ENCODE measurements at regions not wholly inside any gene's neighbourhood (a gene's known extent, or its start where the extent isn't known, plus 50 kb on each side); places are given as distances from the start of the nearest gene placed in this dataset.

GRCh38 chr18:65336411-65336810 lies 414.4 kb upstream of the CDH7 start:
- no peak for TF ChIP-seq YY1 (IDR thresholded peaks at IDR 0.05; ENCODE audit: borderline replicate concordance in 1 of 3, control insufficient read depth in 1 of 3, extremely low read depth in 1 of 3, insufficient read depth in 3 of 3, insufficient read length in 1 of 3, insufficient replicate concordance in 2 of 3, low read depth in 1 of 3, low read length in 2 of 3)
- no peak for TF ChIP-seq SMARCA5 (IDR thresholded peaks at IDR 0.05)
- TF ChIP-seq KDM4B (IDR thresholded peaks at IDR 0.05; ENCODE audit: borderline replicate concordance in 2 of 2, low read depth in 1 of 2): no peak
- no peak for TF ChIP-seq CBX3 (IDR thresholded peaks at IDR 0.05; ENCODE audit: borderline replicate concordance in 1 of 2, low read length in 2 of 2)
- TF ChIP-seq SPI1 (IDR thresholded peaks at IDR 0.05; ENCODE audit: borderline replicate concordance, low read depth, low read length): no peak
- no peak for TF ChIP-seq ZNF347 (CRISPR knock-in tag; IDR thresholded peaks at IDR 0.05; ENCODE audit: low read depth)
- TF ChIP-seq EZH2 (IDR thresholded peaks at IDR 0.05; ENCODE audit: borderline replicate concordance, low read depth, low read length): no peak
- no peak for TF ChIP-seq POLR2A (conservative IDR thresholded peaks at IDR 0.05)
- no peak for TF ChIP-seq ZEB2 (IDR thresholded peaks at IDR 0.05)

Data from K562 (cell line).